ENCODE measurements at regions not wholly inside any gene's neighbourhood (a gene's known extent, or its start where the extent isn't known, plus 50 kb on each side); places are given as distances from the start of the nearest gene placed in this dataset.

GRCh38 chr21:35220301-35220700, 171.2 kb upstream of the RUNX1 start:
- H3K27ac ChIP-seq (ENCODE audit: low read length), result no peak overlapping the region
- no peaks in the 10 kb centered on the region for H3K36me3 ChIP-seq (replicated peaks; ENCODE audit: insufficient read depth, low read length)
- no peaks in the 10 kb centered on the region for H3K79me2 ChIP-seq (ENCODE audit: low read length)
- no peak overlapping the region for H3K9ac ChIP-seq (ENCODE audit: low read length)
- peaks cover 7% of the 10 kb centered on the region; the same call in 1 of the 2 replicates for H4K20me1 ChIP-seq (ENCODE audit: insufficient read depth, low read length)
- H3F3A ChIP-seq (ENCODE audit: insufficient read depth, low read length), result peaks cover 39% of the 10 kb centered on the region
- no peak overlapping the region for H2AFZ ChIP-seq (ENCODE audit: low read length)
- TF ChIP-seq, protein P1, sequence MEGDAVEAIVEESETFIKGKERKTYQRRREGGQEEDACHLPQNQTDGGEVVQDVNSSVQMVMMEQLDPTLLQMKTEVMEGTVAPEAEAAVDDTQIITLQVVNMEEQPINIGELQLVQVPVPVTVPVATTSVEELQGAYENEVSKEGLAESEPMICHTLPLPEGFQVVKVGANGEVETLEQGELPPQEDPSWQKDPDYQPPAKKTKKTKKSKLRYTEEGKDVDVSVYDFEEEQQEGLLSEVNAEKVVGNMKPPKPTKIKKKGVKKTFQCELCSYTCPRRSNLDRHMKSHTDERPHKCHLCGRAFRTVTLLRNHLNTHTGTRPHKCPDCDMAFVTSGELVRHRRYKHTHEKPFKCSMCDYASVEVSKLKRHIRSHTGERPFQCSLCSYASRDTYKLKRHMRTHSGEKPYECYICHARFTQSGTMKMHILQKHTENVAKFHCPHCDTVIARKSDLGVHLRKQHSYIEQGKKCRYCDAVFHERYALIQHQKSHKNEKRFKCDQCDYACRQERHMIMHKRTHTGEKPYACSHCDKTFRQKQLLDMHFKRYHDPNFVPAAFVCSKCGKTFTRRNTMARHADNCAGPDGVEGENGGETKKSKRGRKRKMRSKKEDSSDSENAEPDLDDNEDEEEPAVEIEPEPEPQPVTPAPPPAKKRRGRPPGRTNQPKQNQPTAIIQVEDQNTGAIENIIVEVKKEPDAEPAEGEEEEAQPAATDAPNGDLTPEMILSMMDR (IDR thresholded peaks at IDR 0.05; ENCODE audit: low read length), result no peak
- TF ChIP-seq EZH2 (optimal IDR thresholded peaks at IDR 0.05; ENCODE audit: low read depth, low read length) (no peak), EZH2phosphoT487 (IDR thresholded peaks at IDR 0.05; ENCODE audit: low read length) (no peak)
- no peaks in the 10 kb centered on the region for H3K9me3 ChIP-seq (replicated peaks; ENCODE audit: insufficient read depth, low read length)
- no peak overlapping the region for H3K4me2 ChIP-seq (ENCODE audit: low read depth, low read length)
- H3K9me2 ChIP-seq (replicated peaks; ENCODE audit: insufficient read depth, low read length), result no peaks in the 10 kb centered on the region
- no peak overlapping the region for H3K4me3 ChIP-seq (ENCODE audit: low read length)
- H3K27me3 ChIP-seq (replicated peaks; ENCODE audit: insufficient read depth, low read length), result peaks cover 64% of the 10 kb centered on the region
- DNase-seq, result no peak
- H3K4me1 ChIP-seq (ENCODE audit: low read length), result peaks cover 39% of the 10 kb centered on the region

DNA sequence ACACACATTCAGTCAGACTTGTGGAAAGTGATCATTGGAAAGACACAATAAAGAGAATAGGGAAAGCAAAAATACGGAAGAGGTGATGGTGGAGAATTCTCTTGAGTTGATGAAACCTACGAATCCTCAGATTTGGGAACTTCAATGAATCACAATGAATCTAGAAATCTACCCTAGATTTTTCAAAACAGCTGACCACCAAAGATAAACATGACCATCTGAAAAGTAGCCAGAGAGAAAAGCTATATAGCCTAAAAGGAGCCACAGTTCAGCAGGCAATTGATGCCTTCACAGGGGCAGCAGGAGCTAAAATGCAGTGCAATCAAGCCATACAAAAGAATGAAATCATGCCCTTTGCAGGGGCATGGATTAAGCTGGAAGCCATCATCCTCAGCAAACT, 170.6 kb upstream of the RUNX1 start:
- peaks cover 39% of the 10 kb centered on the region for H3K4me1 ChIP-seq (ENCODE audit: low read length)
- no peak overlapping the region for H3K4me3 ChIP-seq (ENCODE audit: low read length)
- H3K4me2 ChIP-seq (ENCODE audit: low read depth, low read length), result no peak overlapping the region
- no peak for DNase-seq
- H2AFZ ChIP-seq (ENCODE audit: low read length), result no peak overlapping the region
- H3K9me2 ChIP-seq (replicated peaks; ENCODE audit: insufficient read depth, low read length), result no peaks in the 10 kb centered on the region
- no peaks in the 10 kb centered on the region for H3K79me2 ChIP-seq (ENCODE audit: low read length)
- no peaks in the 10 kb centered on the region for H3K9me3 ChIP-seq (replicated peaks; ENCODE audit: insufficient read depth, low read length)
- no peak overlapping the region for H3K27ac ChIP-seq (ENCODE audit: low read length)
- no peaks in the 10 kb centered on the region for H3K36me3 ChIP-seq (replicated peaks; ENCODE audit: insufficient read depth, low read length)
- no peak overlapping the region for H3K9ac ChIP-seq (ENCODE audit: low read length)
- TF ChIP-seq, protein P1 (IDR thresholded peaks at IDR 0.05; ENCODE audit: low read length), result no peak
- TF ChIP-seq EZH2 (optimal IDR thresholded peaks at IDR 0.05; ENCODE audit: low read depth, low read length) (no peak), EZH2phosphoT487 (IDR thresholded peaks at IDR 0.05; ENCODE audit: low read length) (no peak)
- peaks cover 58% of the 10 kb centered on the region for H3K27me3 ChIP-seq (replicated peaks; ENCODE audit: insufficient read depth, low read length)
- H3F3A ChIP-seq (ENCODE audit: insufficient read depth, low read length), result peaks cover 39% of the 10 kb centered on the region
- peaks cover 7% of the 10 kb centered on the region; the same call in 1 of the 2 replicates for H4K20me1 ChIP-seq (ENCODE audit: insufficient read depth, low read length)

DNA sequence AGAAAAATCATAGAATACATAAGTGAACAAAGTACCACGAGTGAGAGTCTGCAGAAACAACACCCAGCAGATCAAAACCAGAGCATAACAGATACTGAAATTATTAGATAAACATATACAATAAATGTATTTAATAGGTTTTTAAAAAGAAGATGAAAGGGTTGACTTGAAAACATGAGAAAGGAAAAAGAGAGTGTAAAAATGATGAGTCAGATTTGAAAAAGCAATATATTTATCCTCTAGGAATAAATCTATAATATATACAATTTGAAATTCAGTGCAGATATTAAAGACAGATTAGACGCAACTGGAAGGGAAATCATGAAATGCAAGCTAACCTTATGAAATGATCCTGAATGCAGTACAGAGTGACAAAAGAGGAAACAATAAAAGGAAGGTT, 170.2 kb upstream of the RUNX1 start:
- H4K20me1 ChIP-seq (ENCODE audit: insufficient read depth, low read length), result peaks cover 7% of the 10 kb centered on the region; the same call in 1 of the 2 replicates
- H3K4me2 ChIP-seq (ENCODE audit: low read depth, low read length), result no peak overlapping the region
- no peaks in the 10 kb centered on the region for H3K36me3 ChIP-seq (replicated peaks; ENCODE audit: insufficient read depth, low read length)
- H3K4me1 ChIP-seq (ENCODE audit: low read length), result peaks cover 39% of the 10 kb centered on the region
- peaks cover 57% of the 10 kb centered on the region for H3K27me3 ChIP-seq (replicated peaks; ENCODE audit: insufficient read depth, low read length)
- H3K79me2 ChIP-seq (ENCODE audit: low read length), result no peaks in the 10 kb centered on the region
- no peak for TF ChIP-seq EZH2 (optimal IDR thresholded peaks at IDR 0.05; ENCODE audit: low read depth, low read length)
- TF ChIP-seq EZH2phosphoT487 (IDR thresholded peaks at IDR 0.05; ENCODE audit: low read length), result no peak
- TF ChIP-seq, protein P1 (IDR thresholded peaks at IDR 0.05; ENCODE audit: low read length), result no peak
- H3F3A ChIP-seq (ENCODE audit: insufficient read depth, low read length), result peaks cover 39% of the 10 kb centered on the region
- no peak overlapping the region for H3K4me3 ChIP-seq (ENCODE audit: low read length)
- DNase-seq, result no peak
- H3K9me3 ChIP-seq (replicated peaks; ENCODE audit: insufficient read depth, low read length), result no peaks in the 10 kb centered on the region
- no peak overlapping the region for H3K9ac ChIP-seq (ENCODE audit: low read length)
- no peaks in the 10 kb centered on the region for H3K9me2 ChIP-seq (replicated peaks; ENCODE audit: insufficient read depth, low read length)
- H2AFZ ChIP-seq (ENCODE audit: low read length), result no peak overlapping the region
- H3K27ac ChIP-seq (ENCODE audit: low read length), result no peak overlapping the region
